Osteoblast (primary cell): ENCODE measurements at regions not wholly inside any gene's neighbourhood (a gene's known extent, or its start where the extent isn't known, plus 50 kb on each side); places are given as distances from the start of the nearest gene placed in this dataset.
"Not testable (repeated sequence)": the region's sequence is repeated elsewhere in the genome, so short reads cannot be mapped to it uniquely, and the experiment has no call there.

Source experiments
- DNase-seq: peaks from one replicate; pipeline ENCODE4 v3.0.0; 2011; ENCODE audit warnings: low spot score, mixed read lengths; ENCODE audit not compliant: insufficient read length; ENCODE audit errors: missing footprints
- H2AFZ ChIP-seq: 2 replicates; pipeline ENCODE4 v1.6.0; 2011; ENCODE audit warnings: mild to moderate bottlenecking, low read length
- H3K27ac ChIP-seq: 2 replicates; pipeline ENCODE4 v1.5.1; 2011; ENCODE audit warnings: mild to moderate bottlenecking, low read depth, low read length, moderate library complexity
- H3K27me3 ChIP-seq: 2 replicates; pipeline ENCODE4 v1.6.0; 2012; ENCODE audit warnings: mild to moderate bottlenecking, control low read depth, inconsistent platforms, low read length, moderate library complexity; ENCODE audit not compliant: insufficient read depth
- H3K36me3 ChIP-seq: 2 replicates; pipeline ENCODE4 v1.5.1; 2011; ENCODE audit warnings: mild to moderate bottlenecking, low read length, control low read depth, moderate library complexity; ENCODE audit not compliant: insufficient read depth
- H3K4me1 ChIP-seq: 2 replicates; pipeline ENCODE4 v1.5.1; 2011; ENCODE audit warnings: mild to moderate bottlenecking, low read length, control low read depth, moderate library complexity; ENCODE audit not compliant: insufficient read depth
- H3K4me2 ChIP-seq: 2 replicates; pipeline ENCODE4 v1.6.0; 2011; ENCODE audit warnings: mild to moderate bottlenecking, low read length; ENCODE audit not compliant: insufficient read depth
- H3K4me3 ChIP-seq: fragments of 200-600 bp; sonication (generic); 3 replicates; pipeline ENCODE4 v1.5.1; 2012; ENCODE audit warnings: mild to moderate bottlenecking, low read length, inconsistent platforms; ENCODE audit not compliant: insufficient read depth
- H3K79me2 ChIP-seq: 2 replicates; pipeline ENCODE4 v1.6.0; 2012; ENCODE audit warnings: mild to moderate bottlenecking, low read length, control low read depth, inconsistent platforms; ENCODE audit not compliant: insufficient read depth
- H3K9me3 ChIP-seq: 2 replicates; pipeline ENCODE4 v1.5.1; 2011; ENCODE audit warnings: low read depth, low read length, control low read depth
- H4K20me1 ChIP-seq: 2 replicates; pipeline ENCODE4 v1.6.0; 2012; ENCODE audit warnings: mild to moderate bottlenecking, low read length, control low read depth; ENCODE audit not compliant: insufficient read depth

DNA sequence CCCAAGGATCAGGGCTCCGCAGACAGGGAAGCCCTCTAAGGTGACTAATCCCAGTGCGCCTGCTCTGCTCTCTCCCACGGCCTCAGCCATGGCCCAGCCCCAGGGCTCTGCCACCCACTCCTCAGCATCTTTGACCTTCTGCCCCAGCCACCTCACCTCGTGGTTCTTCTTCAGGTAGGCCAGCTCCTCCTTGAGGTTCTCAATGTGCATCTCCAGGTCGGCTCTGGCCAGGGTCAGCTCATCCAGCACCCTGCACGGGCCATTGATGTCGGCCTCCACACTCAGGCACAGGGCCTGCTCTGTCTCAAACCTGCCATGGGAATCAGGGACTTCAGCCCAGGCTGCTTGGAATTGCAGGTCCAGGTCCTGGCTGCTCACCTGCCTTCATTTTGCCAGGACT is 128.4 kb downstream of the TNFRSF13B start:
- not testable (repeated sequence) for H4K20me1 ChIP-seq, H3K9me3 ChIP-seq, H3K36me3 ChIP-seq, H3K4me2 ChIP-seq, DNase-seq, H3K4me3 ChIP-seq, H3K27ac ChIP-seq, H2AFZ ChIP-seq, H3K27me3 ChIP-seq, H3K79me2 ChIP-seq, H3K4me1 ChIP-seq

GRCh38 chr17:16842346-16842745 is 129.6 kb downstream of the TNFRSF13B start:
- H3K36me3 ChIP-seq, H3K4me3 ChIP-seq, H3K4me1 ChIP-seq, H3K27me3 ChIP-seq, H2AFZ ChIP-seq, H3K27ac ChIP-seq, H3K9me3 ChIP-seq, H4K20me1 ChIP-seq, H3K79me2 ChIP-seq, H3K4me2 ChIP-seq: not testable (repeated sequence)
- DNase-seq = peak; percentile 64

DNA sequence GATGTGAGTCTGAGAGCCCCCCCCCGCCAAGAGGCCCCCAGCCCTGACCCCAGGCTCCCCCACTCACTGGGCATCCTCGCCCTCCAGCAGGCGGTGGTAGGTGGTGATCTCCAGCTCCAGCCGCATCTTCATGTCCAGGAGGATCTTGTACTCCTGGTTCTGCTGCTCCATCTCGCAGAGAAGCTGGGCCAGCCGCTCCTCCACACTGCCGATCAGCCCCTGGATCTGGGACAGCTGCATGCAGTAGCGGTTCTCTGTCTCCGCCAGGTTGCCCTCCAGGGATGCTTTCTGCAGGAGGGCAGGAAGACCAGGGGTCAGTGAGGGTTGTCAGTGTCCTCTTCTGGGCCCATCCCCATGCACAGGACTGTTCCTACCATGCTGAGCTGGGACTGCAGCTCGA is 130.0 kb downstream of the TNFRSF13B start:
- not testable (repeated sequence) for H3K4me3 ChIP-seq, H4K20me1 ChIP-seq, H3K27ac ChIP-seq, H3K4me2 ChIP-seq, H3K36me3 ChIP-seq, DNase-seq, H3K4me1 ChIP-seq, H2AFZ ChIP-seq, H3K79me2 ChIP-seq, H3K9me3 ChIP-seq, H3K27me3 ChIP-seq

DNA sequence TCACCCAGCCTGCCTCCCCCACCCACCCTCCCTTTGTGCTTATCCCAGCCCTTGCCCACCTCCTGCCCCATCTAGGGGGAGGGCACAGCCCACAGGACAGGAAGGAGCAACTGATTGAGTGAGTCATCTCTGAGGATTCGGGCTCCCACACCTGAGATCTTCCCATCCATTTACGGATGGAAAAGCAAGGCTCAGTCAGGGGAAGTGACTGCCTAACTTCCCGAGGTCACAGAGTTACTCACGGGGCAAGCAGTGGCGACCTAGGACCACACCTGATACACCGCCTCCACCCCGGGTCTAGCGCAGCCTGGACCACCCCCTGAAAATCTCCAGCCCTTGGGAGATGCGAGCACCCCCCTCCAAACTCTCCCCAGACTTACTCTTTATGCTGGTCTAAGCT is 131.7 kb downstream of the TNFRSF13B start:
- H3K36me3 ChIP-seq, H2AFZ ChIP-seq, H3K79me2 ChIP-seq, H3K27me3 ChIP-seq, H4K20me1 ChIP-seq, DNase-seq, H3K4me3 ChIP-seq, H3K4me1 ChIP-seq, H3K9me3 ChIP-seq, H3K4me2 ChIP-seq, H3K27ac ChIP-seq: not testable (repeated sequence)

GRCh38 chr17:16839242-16840175 is 132.4 kb downstream of the TNFRSF13B start:
- not testable (repeated sequence) for H3K36me3 ChIP-seq, H3K4me3 ChIP-seq, H3K27me3 ChIP-seq, H3K79me2 ChIP-seq, H2AFZ ChIP-seq, H3K4me2 ChIP-seq, DNase-seq, H4K20me1 ChIP-seq, H3K27ac ChIP-seq, H3K4me1 ChIP-seq, H3K9me3 ChIP-seq

- DNase-seq, H4K20me1 ChIP-seq, H3K9me3 ChIP-seq, H3K36me3 ChIP-seq, H3K4me2 ChIP-seq, H3K4me1 ChIP-seq, H3K27ac ChIP-seq, H3K4me3 ChIP-seq, H3K27me3 ChIP-seq, H3K79me2 ChIP-seq, H2AFZ ChIP-seq: not testable (repeated sequence)
Observed at GRCh38 chr17:16838795-16839194, 133.1 kb downstream of the TNFRSF13B start.

DNA sequence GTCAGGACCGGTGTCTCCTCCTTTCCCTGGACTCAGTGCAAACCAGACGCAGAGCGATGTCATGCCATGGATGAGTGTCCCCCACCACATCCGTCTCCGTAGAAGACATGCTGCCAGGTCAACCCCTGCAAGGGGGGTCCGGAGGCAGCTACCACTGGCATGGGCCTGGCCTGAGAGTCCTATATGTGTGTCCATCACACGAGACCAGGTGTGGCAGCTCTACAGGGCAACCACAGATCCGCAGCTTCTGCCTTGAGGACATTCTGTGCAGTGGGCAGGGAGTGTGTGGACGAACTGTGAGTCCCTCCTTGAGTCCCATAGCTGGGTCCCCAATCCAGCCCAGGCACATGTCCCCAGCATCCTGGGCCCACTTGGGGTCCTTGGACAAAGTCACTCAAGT is 133.6 kb downstream of the TNFRSF13B start:
- H3K27me3 ChIP-seq, H3K4me2 ChIP-seq, H2AFZ ChIP-seq, H3K4me1 ChIP-seq, H3K27ac ChIP-seq, H3K36me3 ChIP-seq, H3K4me3 ChIP-seq, H3K9me3 ChIP-seq, DNase-seq, H3K79me2 ChIP-seq, H4K20me1 ChIP-seq: not testable (repeated sequence)

DNA sequence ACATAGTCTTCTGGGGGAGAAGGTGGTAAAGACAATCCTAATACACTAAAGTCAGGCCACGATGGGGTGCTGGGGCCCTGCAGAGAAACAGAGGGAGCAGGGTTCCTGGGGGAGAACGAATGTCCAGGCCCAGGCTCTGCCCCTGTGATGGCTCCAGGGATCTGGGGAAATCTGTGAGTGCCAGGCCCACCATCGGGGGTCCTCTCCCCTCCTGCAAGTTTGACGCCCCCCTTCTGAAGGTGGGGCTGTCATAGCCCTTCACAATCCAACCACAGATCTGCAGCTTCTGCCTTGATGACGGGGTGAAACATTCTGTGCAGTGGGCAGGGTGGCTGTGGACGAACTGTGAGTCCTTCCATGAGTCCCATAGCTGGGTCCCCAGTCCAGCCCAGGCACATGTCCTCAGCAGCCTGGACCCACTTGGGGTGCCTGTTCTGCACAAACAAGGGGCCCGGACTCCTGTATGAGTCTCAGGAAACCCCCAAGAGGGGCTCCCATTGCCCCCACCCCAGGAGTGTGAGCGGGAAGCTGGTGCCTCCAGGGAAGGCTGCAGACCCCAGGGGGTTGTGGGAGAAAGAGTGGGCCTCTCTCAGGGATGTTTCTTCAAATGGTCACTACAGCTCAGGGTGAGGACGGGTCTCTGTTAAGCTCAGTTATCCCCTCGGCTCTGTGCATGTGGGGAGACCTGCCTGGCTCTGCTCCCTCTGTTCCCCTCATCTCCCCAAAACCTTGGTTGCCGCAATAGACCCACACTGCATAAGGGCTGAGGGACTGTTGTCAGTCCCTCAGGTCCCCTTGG is 134.3 kb downstream of the TNFRSF13B start:
- not testable (repeated sequence) for H2AFZ ChIP-seq, H3K4me1 ChIP-seq, DNase-seq, H3K27me3 ChIP-seq, H3K79me2 ChIP-seq, H4K20me1 ChIP-seq, H3K27ac ChIP-seq, H3K9me3 ChIP-seq, H3K4me2 ChIP-seq, H3K4me3 ChIP-seq, H3K36me3 ChIP-seq
